A549 (cell line): ENCODE measurements at regions not wholly inside any gene's neighbourhood (a gene's known extent, or its start where the extent isn't known, plus 50 kb on each side); places are given as distances from the start of the nearest gene placed in this dataset.

Experiments
- CBX8 ChIP-seq: fragments of 200-600 bp; sonication (generic); IDR thresholded peaks from 2 replicates; pipeline ENCODE4 v1.6.1; 2016
- EP300 ChIP-seq, 2 experiments: fragments of >200 bp; sonication (Bioruptor Twin); formaldehyde crosslinking; IDR thresholded peaks; 2 replicates in 1 of 2; 3 replicates in 1 of 2; pipeline ENCODE4 v1.6.1; 2016 to 2017
- ESRRA ChIP-seq: fragments of 150-350 bp; IDR thresholded peaks from 2 replicates; pipeline ENCODE4 v1.6.1; 2014; ENCODE audit warnings: mild to moderate bottlenecking, low read length, borderline replicate concordance
- KDM1A ChIP-seq: fragments of 200-600 bp; sonication (generic); IDR thresholded peaks from 2 replicates; pipeline ENCODE4 v1.6.1; 2016; ENCODE audit warnings: low read depth, mild to moderate bottlenecking
- NR3C1 ChIP-seq: fragments of >200 bp; sonication (Bioruptor Twin); formaldehyde crosslinking; IDR thresholded peaks from 3 replicates; pipeline ENCODE4 v1.6.1; 2017
- POLR2A ChIP-seq: IDR thresholded peaks from 2 replicates; pipeline ENCODE4 v1.6.1; 2012; ENCODE audit warnings: mild to moderate bottlenecking, low read length
- SMC3 ChIP-seq: fragments of >200 bp; sonication (Bioruptor Twin); formaldehyde crosslinking; IDR thresholded peaks from 3 replicates; pipeline ENCODE4 v1.6.1; 2018; ENCODE audit warnings: inconsistent platforms
- SREBF2 ChIP-seq: fragments of 450-650 bp; IDR thresholded peaks from 2 replicates; pipeline ENCODE4 v1.6.1; 2014; ENCODE audit warnings: mild to moderate bottlenecking, moderate library complexity
- ZFP36 ChIP-seq: fragments of 450-650 bp; IDR thresholded peaks from 2 replicates; pipeline ENCODE4 v1.6.1; 2014; ENCODE audit warnings: borderline replicate concordance; ENCODE audit not compliant: partially characterized antibody
- TF ChIP-seq, protein P1 (sequence below): fragments of >200 bp; sonication (Bioruptor Twin); formaldehyde crosslinking; IDR thresholded peaks from 3 replicates; pipeline ENCODE4 v1.5.1; 2016
- TF ChIP-seq, protein P2 (sequence below): fragments of 450-650 bp; IDR thresholded peaks from 2 replicates; pipeline ENCODE4 v1.6.1; 2014; ENCODE audit warnings: antibody characterized with exemption
- TF ChIP-seq, protein P3 (sequence below): fragments of >200 bp; sonication (Bioruptor Twin); formaldehyde crosslinking; IDR thresholded peaks from 3 replicates; pipeline ENCODE4 v1.6.1; 2016

DNA sequence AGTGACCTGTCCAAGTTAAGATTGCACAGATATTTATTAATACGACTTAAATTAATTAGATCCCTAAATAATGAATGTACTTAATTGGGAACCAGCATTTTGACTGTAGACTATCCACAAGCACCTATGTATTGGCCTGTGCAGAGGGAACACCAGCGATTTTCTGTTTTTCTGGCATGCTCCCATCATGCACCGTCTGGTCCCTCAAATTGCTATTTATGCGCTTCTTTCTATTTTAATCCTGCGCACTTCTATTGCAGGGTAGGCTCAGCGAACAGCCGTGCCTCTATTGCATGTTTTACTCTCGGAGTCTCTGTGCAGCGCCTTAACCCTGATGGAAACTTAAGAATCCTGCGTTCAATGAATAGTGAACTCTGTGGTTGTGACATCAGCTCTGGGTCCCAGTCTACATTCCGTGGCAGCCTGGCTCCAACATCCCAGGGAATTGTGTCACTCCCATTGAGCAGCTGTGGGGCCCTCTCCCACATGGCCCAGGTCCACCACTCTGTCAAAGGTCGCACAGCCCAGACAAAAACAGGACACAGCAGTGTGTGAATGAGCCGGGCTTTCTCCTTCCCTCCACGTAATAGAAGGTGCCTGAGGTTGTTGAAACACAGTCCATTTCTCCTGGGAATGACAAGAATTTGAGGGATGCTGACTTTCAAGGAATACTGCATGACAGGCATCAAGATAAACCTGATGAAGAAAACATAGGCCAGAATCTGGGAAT is 239.7 kb upstream of the KLF6 start:
- TF ChIP-seq POLR2A, result no peak
- no peak for TF ChIP-seq SMC3
- TF ChIP-seq, protein P1, sequence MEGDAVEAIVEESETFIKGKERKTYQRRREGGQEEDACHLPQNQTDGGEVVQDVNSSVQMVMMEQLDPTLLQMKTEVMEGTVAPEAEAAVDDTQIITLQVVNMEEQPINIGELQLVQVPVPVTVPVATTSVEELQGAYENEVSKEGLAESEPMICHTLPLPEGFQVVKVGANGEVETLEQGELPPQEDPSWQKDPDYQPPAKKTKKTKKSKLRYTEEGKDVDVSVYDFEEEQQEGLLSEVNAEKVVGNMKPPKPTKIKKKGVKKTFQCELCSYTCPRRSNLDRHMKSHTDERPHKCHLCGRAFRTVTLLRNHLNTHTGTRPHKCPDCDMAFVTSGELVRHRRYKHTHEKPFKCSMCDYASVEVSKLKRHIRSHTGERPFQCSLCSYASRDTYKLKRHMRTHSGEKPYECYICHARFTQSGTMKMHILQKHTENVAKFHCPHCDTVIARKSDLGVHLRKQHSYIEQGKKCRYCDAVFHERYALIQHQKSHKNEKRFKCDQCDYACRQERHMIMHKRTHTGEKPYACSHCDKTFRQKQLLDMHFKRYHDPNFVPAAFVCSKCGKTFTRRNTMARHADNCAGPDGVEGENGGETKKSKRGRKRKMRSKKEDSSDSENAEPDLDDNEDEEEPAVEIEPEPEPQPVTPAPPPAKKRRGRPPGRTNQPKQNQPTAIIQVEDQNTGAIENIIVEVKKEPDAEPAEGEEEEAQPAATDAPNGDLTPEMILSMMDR, result no peak
- TF ChIP-seq NR3C1, result no peak
- TF ChIP-seq SREBF2, result no peak
- TF ChIP-seq, protein P2, sequence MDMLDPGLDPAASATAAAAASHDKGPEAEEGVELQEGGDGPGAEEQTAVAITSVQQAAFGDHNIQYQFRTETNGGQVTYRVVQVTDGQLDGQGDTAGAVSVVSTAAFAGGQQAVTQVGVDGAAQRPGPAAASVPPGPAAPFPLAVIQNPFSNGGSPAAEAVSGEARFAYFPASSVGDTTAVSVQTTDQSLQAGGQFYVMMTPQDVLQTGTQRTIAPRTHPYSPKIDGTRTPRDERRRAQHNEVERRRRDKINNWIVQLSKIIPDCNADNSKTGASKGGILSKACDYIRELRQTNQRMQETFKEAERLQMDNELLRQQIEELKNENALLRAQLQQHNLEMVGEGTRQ, result no peak
- TF ChIP-seq ESRRA, result no peak
- TF ChIP-seq ZFP36, result no peak
- no peak for TF ChIP-seq CBX8
- TF ChIP-seq EP300 (IDR thresholded peaks at IDR 0.05), result no peak
- TF ChIP-seq, protein P3, sequence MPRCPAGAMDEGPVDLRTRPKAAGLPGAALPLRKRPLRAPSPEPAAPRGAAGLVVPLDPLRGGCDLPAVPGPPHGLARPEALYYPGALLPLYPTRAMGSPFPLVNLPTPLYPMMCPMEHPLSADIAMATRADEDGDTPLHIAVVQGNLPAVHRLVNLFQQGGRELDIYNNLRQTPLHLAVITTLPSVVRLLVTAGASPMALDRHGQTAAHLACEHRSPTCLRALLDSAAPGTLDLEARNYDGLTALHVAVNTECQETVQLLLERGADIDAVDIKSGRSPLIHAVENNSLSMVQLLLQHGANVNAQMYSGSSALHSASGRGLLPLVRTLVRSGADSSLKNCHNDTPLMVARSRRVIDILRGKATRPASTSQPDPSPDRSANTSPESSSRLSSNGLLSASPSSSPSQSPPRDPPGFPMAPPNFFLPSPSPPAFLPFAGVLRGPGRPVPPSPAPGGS, result no peak
- TF ChIP-seq KDM1A, result no peak
